Daoy (cell line): ENCODE measurements at regions not wholly inside any gene's neighbourhood (a gene's known extent, or its start where the extent isn't known, plus 50 kb on each side); places are given as distances from the start of the nearest gene placed in this dataset.
"Not testable (repeated sequence)": the region's sequence is repeated elsewhere in the genome, so short reads cannot be mapped to it uniquely, and the experiment has no call there.

ENCODE experiments used
- DNase-seq: peaks from one replicate; pipeline ENCODE4 v3.0.0-alpha.2; 2015; ENCODE audit warnings: low read depth

GRCh38 chr7:54355842-54356241 lies 186.3 kb upstream of the VSTM2A start:
- no peak for DNase-seq

GRCh38 chr7:54360075-54360840 lies 181.9 kb upstream of the VSTM2A start:
- no peak for DNase-seq

GRCh38 chr7:54390565-54390964 lies 151.6 kb upstream of the VSTM2A start:
- DNase-seq = no peak

GRCh38 chr7:54392935-54393334 lies 149.2 kb upstream of the VSTM2A start:
- DNase-seq = no peak

GRCh38 chr7:54394834-54395233 lies 147.3 kb upstream of the VSTM2A start:
- DNase-seq = no peak

- no peak for DNase-seq
Measured at GRCh38 chr7:54397836-54398612, 144.2 kb upstream of the VSTM2A start.

- DNase-seq = no peak
Measured at GRCh38 chr7:54398863-54399262, 143.3 kb upstream of the VSTM2A start.

GRCh38 chr7:54409917-54410316 lies 132.3 kb upstream of the VSTM2A start:
- no peak for DNase-seq

GRCh38 chr7:54416678-54417077 lies 125.5 kb upstream of the VSTM2A start:
- DNase-seq = no peak

- DNase-seq = no peak
Measured at GRCh38 chr7:54419209-54419608, 123.0 kb upstream of the VSTM2A start.

- no peak for DNase-seq
Measured at GRCh38 chr7:54426406-54426805, 115.8 kb upstream of the VSTM2A start.

- DNase-seq = no peak
Measured at GRCh38 chr7:54429111-54429510, 113.1 kb upstream of the VSTM2A start.

GRCh38 chr7:54439391-54439790 lies 102.8 kb upstream of the VSTM2A start:
- no peak for DNase-seq

- DNase-seq = not testable (repeated sequence)
Measured at GRCh38 chr7:54444046-54444686, 98.0 kb upstream of the VSTM2A start.

GRCh38 chr7:54453168-54453567 lies 89.0 kb upstream of the VSTM2A start:
- not testable (repeated sequence) for DNase-seq

GRCh38 chr7:54454700-54455099 lies 87.5 kb upstream of the VSTM2A start:
- DNase-seq = not testable (repeated sequence)

GRCh38 chr7:54465095-54465494 lies 77.1 kb upstream of the VSTM2A start:
- DNase-seq = no peak

- no peak for DNase-seq
Measured at GRCh38 chr7:54469740-54470139, 72.4 kb upstream of the VSTM2A start.

- no peak for DNase-seq
Measured at GRCh38 chr7:54476609-54477008, 65.6 kb upstream of the VSTM2A start.

GRCh38 chr7:54477083-54477482 lies 65.1 kb upstream of the VSTM2A start:
- DNase-seq = no peak

- DNase-seq = no peak
Measured at GRCh38 chr7:54483523-54483922, 58.7 kb upstream of the VSTM2A start.

- DNase-seq = no peak
Measured at GRCh38 chr7:54485044-54485443, 57.1 kb upstream of the VSTM2A start.
